Stomach (tissue), 8 donors: ENCODE measurements at regions not wholly inside any gene's neighbourhood (a gene's known extent, or its start where the extent isn't known, plus 50 kb on each side); places are given as distances from the start of the nearest gene placed in this dataset.
"Not testable (repeated sequence)": the region's sequence is repeated elsewhere in the genome, so short reads cannot be mapped to it uniquely, and the experiment has no call there.

Experiments used
- DNase-seq, 2 donors: peaks; one replicate each; pipeline versions ENCODE4 v3.0.0 to v3.0.0-alpha.2; 2013 to 2019
- H3K27ac ChIP-seq, 5 donors: fragments of 200-600 bp in 4 of 5; sonication (generic) in 4 of 5; one replicate each; pipeline ENCODE4 v1.5.1; 2013 to 2019; ENCODE audit warnings: mild to moderate bottlenecking in 1 of 5, moderate library complexity in 1 of 5
- H3K27me3 ChIP-seq, 3 donors: fragments of 200-600 bp; sonication (generic); one replicate each; pipeline ENCODE4 v1.5.1; 2017 to 2019; ENCODE audit warnings: mixed run types in 1 of 3
- H3K36me3 ChIP-seq, 4 donors: fragments of 200-600 bp; sonication (generic); 1 replicate in 3 of 4; 2 replicates in 1 of 4; pipeline ENCODE4 v1.5.1; 2016 to 2019
- H3K4me1 ChIP-seq, 4 donors: fragments of 200-600 bp; sonication (generic); one replicate each; pipeline ENCODE4 v1.5.1; 2016 to 2019
- H3K4me3 ChIP-seq, 4 donors: fragments of 200-600 bp; sonication (generic) in 3 of 4; one replicate each; pipeline ENCODE4 v1.5.1; 2016 to 2019; ENCODE audit warnings: mild to moderate bottlenecking in 1 of 4
- H3K9me3 ChIP-seq, 4 donors: fragments of 200-600 bp; sonication (generic); one replicate each; pipeline ENCODE4 v1.5.1; 2016 to 2019
- CTCF ChIP-seq, 7 experiments: fragments of 450-650 bp in 4 of 7; fragments of 200-600 bp in 3 of 7; sonication (generic) in 3 of 7; IDR thresholded peaks; one replicate each; pipeline ENCODE4 v1.5.1; 2016 to 2019; ENCODE audit warnings: antibody characterized with exemption in 7 of 7, control low read depth in 2 of 7, mild to moderate bottlenecking in 1 of 7
- EP300 ChIP-seq: sonication (generic); formaldehyde crosslinking; IDR thresholded peaks from one replicate; pipeline ENCODE4 v1.6.1; 2017; ENCODE audit warnings: antibody characterized with exemption
- POLR2A ChIP-seq, 4 donors: fragments of 450-650 bp; IDR thresholded peaks; one replicate each; pipeline ENCODE4 v1.6.1; 2016; ENCODE audit warnings: antibody characterized with exemption in 4 of 4, control low read depth in 2 of 4, mild to moderate bottlenecking in 1 of 4, moderate library complexity in 1 of 4
- POLR2AphosphoS5 ChIP-seq, 3 donors: sonication (generic); formaldehyde crosslinking; IDR thresholded peaks; one replicate each; pipeline ENCODE4 v1.6.1; 2016; ENCODE audit warnings: antibody characterized with exemption in 3 of 3
- WGBS, 5 donors: extraction: QIAGEN DNeasy Blood & Tissue Kit in 3 of 5; methylation state at CpG; one replicate each; pipeline versions ENCODE4 v1.1.5 to v1.1.7; 2013 to 2018; 5-methylcytosine and 5-hydroxymethylcytosine counted together
- intact Hi-C: fragments of 100-400 bp; cut with DNase I; formaldehyde crosslinking; loops from one replicate; pipeline ENCODE4 v1.15.1; 2023; ENCODE audit warnings: low total_unique reads
- donor health status: healthy with polysubstance abuse.
- donor health status: Bipolar disorder and iron deficiency.
- donor health status: healthy.

- no peak for TF ChIP-seq POLR2A (IDR thresholded peaks at IDR 0.05)
- TF ChIP-seq POLR2AphosphoS5 (IDR thresholded peaks at IDR 0.05), result no peak
- TF ChIP-seq CTCF (IDR thresholded peaks at IDR 0.05), result no peak
- TF ChIP-seq EP300, result no peak
- H3K9me3 ChIP-seq, result no peaks in the 10 kb centered on the region
- DNase-seq, result peak in 1 of 2 donors; percentile 36
- peaks cover 0 to 6% (median 0%) of the 10 kb centered on the region in 4 donors for H3K4me1 ChIP-seq
- WGBS, 5 donors, result 65 to 81% (median 76%) methylated on average over 17 of the region's 17 CpGs
- no peak overlapping the region for H3K27ac ChIP-seq
- H3K27me3 ChIP-seq, result no peaks in the 10 kb centered on the region
- intact Hi-C loops, result no loop called here
- no peak overlapping the region for H3K4me3 ChIP-seq
- no peaks in the 10 kb centered on the region for H3K36me3 ChIP-seq
Observed at GRCh38 chr2:234863043-234863934, 88.5 kb upstream of the SH3BP4 start.

GRCh38 chr2:234861841-234862735 is 89.7 kb upstream of the SH3BP4 start:
- Histone ChIP-seq H3K27me3 (no peaks in the 10 kb centered on the region), H3K27ac (no peak overlapping the region), H3K4me1 (peaks cover 0 to 6% (median 0%) of the 10 kb centered on the region in 4 donors), H3K4me3 (no peak overlapping the region), H3K9me3 (no peaks in the 10 kb centered on the region), H3K36me3 (no peaks in the 10 kb centered on the region)
- TF ChIP-seq CTCF (IDR thresholded peaks at IDR 0.05), result no peak
- no peak for TF ChIP-seq POLR2A (IDR thresholded peaks at IDR 0.05)
- no peak for TF ChIP-seq EP300
- TF ChIP-seq POLR2AphosphoS5 (IDR thresholded peaks at IDR 0.05), result no peak
- intact Hi-C loops, result no loop called here
- peak in 1 of 2 donors; percentile 31 for DNase-seq
- WGBS, 5 donors, result 76 to 88% (median 82%) methylated on average over 11 to 12 of the region's 12 CpGs

GRCh38 chr2:234859330-234859872 is 92.4 kb upstream of the SH3BP4 start:
- H3K9me3 ChIP-seq, H3K4me3 ChIP-seq, H3K36me3 ChIP-seq, H3K27ac ChIP-seq, H3K27me3 ChIP-seq, DNase-seq, H3K4me1 ChIP-seq, intact Hi-C loops: not testable (repeated sequence)
- 93 to 99% (median 94%) methylated on average over 8 of the region's 8 CpGs for WGBS, 5 donors

GRCh38 chr2:234858790-234859329 is 93.0 kb upstream of the SH3BP4 start:
- no peak for DNase-seq
- Histone ChIP-seq H3K4me3 (no peak overlapping the region), H3K4me1 (peaks cover 0 to 6% (median 0%) of the 10 kb centered on the region in 4 donors), H3K27ac (no peak overlapping the region), H3K9me3 (peaks cover 0 to 7% (median 2%) of the 10 kb centered on the region in 4 donors), H3K27me3 (no peaks in the 10 kb centered on the region), H3K36me3 (no peaks in the 10 kb centered on the region)
- intact Hi-C loops, result no loop called here
- TF ChIP-seq EP300, result no peak
- TF ChIP-seq CTCF (IDR thresholded peaks at IDR 0.05), result no peak
- TF ChIP-seq POLR2AphosphoS5 (IDR thresholded peaks at IDR 0.05), result no peak
- TF ChIP-seq POLR2A (IDR thresholded peaks at IDR 0.05), result no peak
- WGBS, 5 donors, result 79 to 87% (median 85%) methylated on average over 6 of the region's 6 CpGs
